ENCODE measurements at regions not wholly inside any gene's neighbourhood (a gene's known extent, or its start where the extent isn't known, plus 50 kb on each side); places are given as distances from the start of the nearest gene placed in this dataset.

- DNase-seq, result no peak
Measured at GRCh38 chr13:31964168-31964567, 67.4 kb upstream of the FRY start.

DNA sequence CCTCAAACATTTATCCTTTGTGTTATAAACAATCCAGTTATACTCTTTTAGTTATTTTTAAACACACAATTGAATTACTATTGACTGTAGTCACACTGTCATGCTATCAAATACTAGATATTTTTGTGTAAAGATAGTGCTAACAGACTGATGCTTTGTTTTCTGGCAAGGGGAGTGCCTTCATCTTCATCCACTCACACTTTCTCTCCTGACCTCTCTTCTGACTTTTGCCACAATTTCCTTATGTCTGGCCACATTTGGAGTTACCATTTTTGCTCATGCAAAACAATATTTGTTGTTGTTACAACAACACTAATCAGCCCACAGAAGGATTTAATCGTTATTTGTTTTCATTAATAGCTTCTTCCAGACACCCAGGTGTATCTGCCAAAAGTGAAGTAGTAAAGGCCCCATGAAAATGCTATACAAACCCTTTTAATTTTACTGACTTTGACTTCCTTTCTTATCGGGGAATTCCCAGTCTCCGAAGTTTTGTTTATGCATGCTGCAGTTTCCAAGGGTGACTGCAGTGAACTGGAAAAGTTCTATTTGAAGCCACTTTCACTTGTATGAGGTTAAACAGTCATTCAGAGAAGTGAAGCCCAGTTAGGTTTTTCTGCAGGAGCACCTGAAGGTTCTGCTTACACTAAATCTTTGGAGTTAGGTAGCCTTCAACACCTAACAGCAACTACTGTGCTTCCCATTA lies 66.1 kb upstream of the FRY start:
- DNase-seq, result no peak

DNA sequence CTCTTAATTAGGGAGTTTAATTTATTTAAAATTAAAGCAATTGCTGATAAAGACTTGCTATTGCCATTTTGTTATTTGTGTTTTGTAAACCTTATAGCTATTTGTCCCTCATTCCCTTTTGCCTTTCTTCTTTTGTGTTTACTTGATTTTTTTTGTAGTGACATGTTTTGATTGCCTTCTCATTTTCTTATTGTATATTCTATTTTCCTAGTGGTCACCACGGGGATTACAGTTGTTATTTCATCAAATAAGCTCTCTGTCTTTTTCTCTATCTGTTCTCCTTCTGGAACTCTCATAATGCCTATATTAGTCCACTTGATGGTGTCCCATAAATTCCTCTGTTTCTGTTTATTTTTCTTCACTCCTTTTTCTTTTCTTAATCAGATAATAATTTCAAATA lies 64.4 kb upstream of the FRY start:
- no peak for DNase-seq

GRCh38 chr13:31968473-31968872 lies 63.1 kb upstream of the FRY start:
- no peak for DNase-seq

DNA sequence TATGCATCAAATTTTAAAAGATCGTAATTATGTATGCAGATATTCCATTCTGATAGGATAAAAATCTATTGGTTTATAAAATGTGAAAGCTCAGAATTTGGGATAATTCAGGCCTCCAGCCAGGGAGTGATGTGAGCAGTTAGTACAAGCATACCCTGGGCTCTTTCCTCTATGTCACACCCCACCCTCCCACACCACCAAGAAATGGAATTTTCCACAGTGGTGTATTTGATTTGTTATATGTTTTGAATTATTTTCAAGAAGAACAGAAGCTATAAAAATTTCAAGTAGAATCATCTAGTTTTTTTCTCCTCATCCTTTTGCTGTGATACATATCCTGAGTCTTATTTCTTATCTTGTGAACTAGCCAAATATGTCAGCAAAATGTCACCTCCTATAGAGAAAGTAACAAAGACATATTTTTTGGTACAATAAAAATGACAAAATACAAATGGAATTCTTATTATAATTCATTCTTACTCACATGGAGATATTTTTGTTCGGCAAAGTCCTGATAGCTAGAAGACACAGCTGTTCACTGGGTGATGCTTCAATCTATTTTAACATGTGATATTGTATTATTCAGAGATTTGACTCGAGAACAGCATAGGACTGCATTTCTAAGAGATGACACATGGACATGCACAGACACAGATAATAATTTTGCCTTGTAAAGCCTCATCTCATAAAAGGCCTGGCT lies 61.2 kb upstream of the FRY start:
- DNase-seq, result no peak

DNA sequence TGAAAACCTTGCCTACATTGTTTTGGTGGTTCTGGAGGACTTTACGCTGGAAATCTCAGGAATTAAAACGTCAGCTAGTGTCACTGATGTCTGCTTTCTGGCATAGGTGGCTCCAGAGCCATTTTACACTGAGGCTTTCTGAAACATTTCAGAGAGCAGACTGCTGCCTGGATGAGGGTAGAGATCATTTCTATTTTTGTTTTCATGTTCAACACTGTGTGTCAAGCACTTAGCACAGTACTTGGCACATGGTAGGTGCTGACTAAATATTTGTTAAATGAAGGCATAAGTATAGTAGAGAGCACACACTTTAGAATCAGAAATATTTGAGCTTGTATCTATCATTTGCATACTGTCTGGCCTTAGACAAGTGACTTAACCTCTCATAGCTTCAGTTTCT lies 59.1 kb upstream of the FRY start:
- no peak for DNase-seq

- DNase-seq, result no peak
Measured at GRCh38 chr13:31978021-31978420, 53.6 kb upstream of the FRY start.

DNA sequence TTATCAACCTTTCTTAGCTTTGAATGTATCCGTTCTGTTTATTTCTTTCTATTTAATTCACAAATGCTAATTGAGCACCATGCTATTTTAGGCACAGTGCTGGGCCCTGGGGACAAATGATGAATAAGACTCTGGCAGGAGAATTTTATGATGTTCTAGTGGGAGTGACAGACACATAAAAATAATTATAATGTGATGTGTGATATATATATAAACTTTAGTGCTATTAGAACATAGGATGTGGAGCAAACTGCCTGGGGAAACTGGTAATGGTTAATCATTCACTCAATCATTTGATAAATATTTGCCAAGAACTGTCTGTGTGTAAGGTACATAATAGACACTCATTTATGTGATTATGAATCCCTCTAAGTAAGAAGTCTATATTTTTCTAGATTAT lies 50.7 kb upstream of the FRY start:
- DNase-seq, result no peak
